GM23338 (cell line): ENCODE measurements at regions not wholly inside any gene's neighbourhood (a gene's known extent, or its start where the extent isn't known, plus 50 kb on each side); places are given as distances from the start of the nearest gene placed in this dataset.

ENCODE experiments used
- ATAC-seq: fragments of 200-7000 bp; cut with Tn5 transposase; 3 replicates; pipeline ENCODE4 v1.9.1; 2020
- DNase-seq: peaks from one replicate; pipeline ENCODE4 v3.0.0-alpha.2; 2015; ENCODE audit warnings: low spot score
- H2AFZ ChIP-seq: fragments of 200-600 bp; sonication (generic); 2 replicates; pipeline ENCODE4 v1.8.0; 2016; ENCODE audit warnings: antibody characterized with exemption, mild to moderate bottlenecking, moderate library complexity
- H3F3A ChIP-seq: fragments of 200-600 bp; sonication (generic); replicated peaks from 2 replicates; pipeline ENCODE4 v1.8.0; 2017; ENCODE audit warnings: antibody characterized with exemption, mixed run types, low read depth
- H3K27ac ChIP-seq: fragments of 200-600 bp; sonication (generic); 2 replicates; pipeline ENCODE4 v1.6.1; 2016; ENCODE audit warnings: low read depth
- H3K27me3 ChIP-seq: fragments of 200-600 bp; sonication (generic); 2 replicates; pipeline ENCODE4 v1.8.0; 2016; ENCODE audit warnings: mild to moderate bottlenecking, mixed run types, moderate library complexity; ENCODE audit not compliant: insufficient read depth
- H3K36me3 ChIP-seq: fragments of 200-600 bp; sonication (generic); 2 replicates; pipeline ENCODE4 v1.8.0; 2016; ENCODE audit warnings: mild to moderate bottlenecking; ENCODE audit not compliant: insufficient read depth
- H3K4me1 ChIP-seq: fragments of 200-600 bp; sonication (generic); 2 replicates; pipeline ENCODE4 v1.8.0; 2016; ENCODE audit warnings: mild to moderate bottlenecking, moderate library complexity; ENCODE audit not compliant: insufficient read depth
- H3K4me2 ChIP-seq: fragments of 200-600 bp; sonication (generic); 2 replicates; pipeline ENCODE4 v1.7.1; 2017; ENCODE audit warnings: mixed run types
- H3K4me3 ChIP-seq: fragments of 200-600 bp; sonication (generic); 2 replicates; pipeline ENCODE4 v1.6.1; 2016; ENCODE audit warnings: mixed run types
- H3K79me2 ChIP-seq: fragments of 200-600 bp; sonication (generic); replicated peaks from 2 replicates; pipeline ENCODE4 v1.8.0; 2017; ENCODE audit warnings: mild to moderate bottlenecking; ENCODE audit not compliant: insufficient read depth
- H3K9me2 ChIP-seq: fragments of 200-600 bp; sonication (generic); 2 replicates; pipeline ENCODE4 v1.8.0; 2017; ENCODE audit not compliant: insufficient read depth
- H4K20me1 ChIP-seq: fragments of 200-600 bp; sonication (generic); replicated peaks from 2 replicates; pipeline ENCODE4 v1.8.0; 2017; ENCODE audit warnings: mild to moderate bottlenecking; ENCODE audit not compliant: insufficient read depth
- H3K27ac Mint-ChIP-seq: 2 replicates; pipeline ENCODE4 v1.8.0; 2020; ENCODE audit warnings: inconsistent platforms, mild to moderate bottlenecking, moderate library complexity, mixed read lengths
- H3K27me3 Mint-ChIP-seq: 3 replicates; pipeline ENCODE4 v1.8.0; 2022; ENCODE audit warnings: low read depth, mild to moderate bottlenecking, moderate library complexity, mixed read lengths, inconsistent platforms; ENCODE audit not compliant: insufficient read depth, poor library complexity
- H3K36me3 Mint-ChIP-seq: 3 replicates; pipeline ENCODE4 v1.8.0; 2021; ENCODE audit warnings: low read depth, mild to moderate bottlenecking, inconsistent platforms, moderate library complexity, mixed read lengths
- H3K4me1 Mint-ChIP-seq: 3 replicates; pipeline ENCODE4 v1.8.0; 2020; ENCODE audit warnings: mild to moderate bottlenecking, inconsistent platforms, mixed read lengths
- H3K4me3 Mint-ChIP-seq: 3 replicates; pipeline ENCODE4 v1.8.0; 2021; ENCODE audit warnings: moderate library complexity, mild to moderate bottlenecking, inconsistent platforms, mixed read lengths
- H3K9me3 Mint-ChIP-seq: 3 replicates; pipeline ENCODE4 v1.8.0; 2020; ENCODE audit warnings: moderate library complexity, mild to moderate bottlenecking, inconsistent platforms, mixed read lengths
- CREB1 ChIP-seq: fragments of 250-450 bp; sonication (Bioruptor Pico); IDR thresholded peaks from 2 replicates; pipeline ENCODE4 v1.5.0; 2020; ENCODE audit warnings: low read depth, mild to moderate bottlenecking, moderate library complexity
- EZH2 ChIP-seq: fragments of 200-600 bp; sonication (generic); IDR thresholded peaks from one replicate; pipeline ENCODE4 v1.8.0; 2017; ENCODE audit warnings: antibody characterized with exemption, mild to moderate bottlenecking, low read depth; ENCODE audit not compliant: unreplicated experiment
- EZH2phosphoT487 ChIP-seq: fragments of 200-600 bp; sonication (generic); IDR thresholded peaks from one replicate; pipeline ENCODE4 v1.8.1; 2018; ENCODE audit warnings: antibody characterized with exemption; ENCODE audit not compliant: unreplicated experiment
- JUNB ChIP-seq: IDR thresholded peaks from one replicate; pipeline ENCODE4 v1.6.1; 2016; ENCODE audit warnings: antibody characterized with exemption; ENCODE audit not compliant: unreplicated experiment
- NANOG ChIP-seq: IDR thresholded peaks from 2 replicates; pipeline ENCODE4 v1.6.1; 2016; ENCODE audit warnings: antibody characterized with exemption, borderline replicate concordance
- REST ChIP-seq: IDR thresholded peaks from one replicate; pipeline ENCODE4 v1.6.1; 2018; ENCODE audit warnings: antibody characterized with exemption; ENCODE audit not compliant: unreplicated experiment
- STAT1 ChIP-seq: IDR thresholded peaks from one replicate; pipeline ENCODE4 v1.6.1; 2016; ENCODE audit warnings: antibody characterized with exemption; ENCODE audit not compliant: unreplicated experiment
- ZNF114 ChIP-seq: fragments of 250-450 bp; sonication (Bioruptor Pico); IDR thresholded peaks from 2 replicates; pipeline ENCODE4 v1.5.0; 2020; ENCODE audit warnings: mild to moderate bottlenecking, moderate library complexity
- ZNF462 ChIP-seq: fragments of 250-450 bp; sonication (Bioruptor Pico); IDR thresholded peaks from 2 replicates; pipeline ENCODE4 v1.5.0; 2020; ENCODE audit warnings: mild to moderate bottlenecking, moderate library complexity
- TF ChIP-seq, protein P1 (sequence below), 2 experiments: fragments of 200-600 bp in 1 of 2; sonication (generic) in 1 of 2; conservative IDR thresholded peaks; 2 replicates each; pipeline versions ENCODE4 v1.5.1 to v1.6.1; 2016 to 2017; ENCODE audit warnings: antibody characterized with exemption in 2 of 2, low read depth in 2 of 2, mild to moderate bottlenecking in 2 of 2, moderate library complexity in 1 of 2
- TF ChIP-seq, protein P2 (sequence below): IDR thresholded peaks from 2 replicates; pipeline ENCODE4 v1.6.1; 2016; ENCODE audit warnings: antibody characterized with exemption

DNA sequence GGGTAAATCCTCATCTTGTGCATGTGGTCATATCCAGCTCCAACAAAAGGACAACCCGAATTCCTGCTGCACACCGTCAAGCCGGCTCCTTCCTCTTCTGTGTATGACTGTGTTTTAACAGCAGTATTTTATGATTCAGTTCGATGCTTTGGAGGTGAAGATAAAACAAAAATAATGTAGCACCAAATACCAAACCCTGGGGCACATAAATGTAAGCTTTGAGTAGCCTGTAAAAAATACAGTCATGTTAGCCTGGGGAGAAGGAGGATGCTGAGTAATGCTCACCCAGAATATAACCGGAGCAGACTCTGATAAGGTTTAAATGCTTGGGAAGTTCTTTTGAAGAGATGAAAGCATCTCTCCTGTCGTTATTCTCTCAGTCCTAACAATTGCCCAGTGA is 225.0 kb downstream of the SUCLG1 start (continued):
- no peak for TF ChIP-seq ZNF462 (CRISPR knock-in tag)
- TF ChIP-seq EZH2, result no peak
- TF ChIP-seq STAT1, result no peak
- no peak for TF ChIP-seq NANOG
- TF ChIP-seq REST, result no peak

- Histone ChIP-seq H3K27me3 (no peaks in the 10 kb centered on the region), H3K4me3 (no peak overlapping the region), H3F3A (no peaks in the 10 kb centered on the region), H4K20me1 (no peaks in the 10 kb centered on the region), H3K36me3 (no peaks in the 10 kb centered on the region), H3K79me2 (no peaks in the 10 kb centered on the region), H3K9me2 (no peaks in the 10 kb centered on the region), H3K27ac (no peak overlapping the region), H3K4me2 (no peak overlapping the region), H2AFZ (no peak overlapping the region), H3K4me1 (0 out of 2 replicates have a peak, but pooled peaks cover 5% of the 10 kb centered on the region)
- no peak overlapping the region for H3K4me3 Mint-ChIP-seq
- no peaks in the 10 kb centered on the region for H3K27me3 Mint-ChIP-seq
- H3K9me3 Mint-ChIP-seq, result peaks cover 8% of the 10 kb centered on the region; the same call in 2 of the 3 replicates
- no peak for DNase-seq
- ATAC-seq, result no peak
- no peaks in the 10 kb centered on the region for H3K4me1 Mint-ChIP-seq
- peaks cover 3% of the 10 kb centered on the region; the same call in 1 of the 3 replicates for H3K36me3 Mint-ChIP-seq
- no peak overlapping the region for H3K27ac Mint-ChIP-seq
- TF ChIP-seq, protein P1, sequence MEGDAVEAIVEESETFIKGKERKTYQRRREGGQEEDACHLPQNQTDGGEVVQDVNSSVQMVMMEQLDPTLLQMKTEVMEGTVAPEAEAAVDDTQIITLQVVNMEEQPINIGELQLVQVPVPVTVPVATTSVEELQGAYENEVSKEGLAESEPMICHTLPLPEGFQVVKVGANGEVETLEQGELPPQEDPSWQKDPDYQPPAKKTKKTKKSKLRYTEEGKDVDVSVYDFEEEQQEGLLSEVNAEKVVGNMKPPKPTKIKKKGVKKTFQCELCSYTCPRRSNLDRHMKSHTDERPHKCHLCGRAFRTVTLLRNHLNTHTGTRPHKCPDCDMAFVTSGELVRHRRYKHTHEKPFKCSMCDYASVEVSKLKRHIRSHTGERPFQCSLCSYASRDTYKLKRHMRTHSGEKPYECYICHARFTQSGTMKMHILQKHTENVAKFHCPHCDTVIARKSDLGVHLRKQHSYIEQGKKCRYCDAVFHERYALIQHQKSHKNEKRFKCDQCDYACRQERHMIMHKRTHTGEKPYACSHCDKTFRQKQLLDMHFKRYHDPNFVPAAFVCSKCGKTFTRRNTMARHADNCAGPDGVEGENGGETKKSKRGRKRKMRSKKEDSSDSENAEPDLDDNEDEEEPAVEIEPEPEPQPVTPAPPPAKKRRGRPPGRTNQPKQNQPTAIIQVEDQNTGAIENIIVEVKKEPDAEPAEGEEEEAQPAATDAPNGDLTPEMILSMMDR (conservative IDR thresholded peaks at IDR 0.05; ENCODE audit: low read depth in 2 of 2), result no peak
- no peak for TF ChIP-seq CREB1
- TF ChIP-seq, protein P2, sequence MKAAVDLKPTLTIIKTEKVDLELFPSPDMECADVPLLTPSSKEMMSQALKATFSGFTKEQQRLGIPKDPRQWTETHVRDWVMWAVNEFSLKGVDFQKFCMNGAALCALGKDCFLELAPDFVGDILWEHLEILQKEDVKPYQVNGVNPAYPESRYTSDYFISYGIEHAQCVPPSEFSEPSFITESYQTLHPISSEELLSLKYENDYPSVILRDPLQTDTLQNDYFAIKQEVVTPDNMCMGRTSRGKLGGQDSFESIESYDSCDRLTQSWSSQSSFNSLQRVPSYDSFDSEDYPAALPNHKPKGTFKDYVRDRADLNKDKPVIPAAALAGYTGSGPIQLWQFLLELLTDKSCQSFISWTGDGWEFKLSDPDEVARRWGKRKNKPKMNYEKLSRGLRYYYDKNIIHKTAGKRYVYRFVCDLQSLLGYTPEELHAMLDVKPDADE, result no peak
- no peak for TF ChIP-seq NANOG
- TF ChIP-seq ZNF114, result no peak
- no peak for TF ChIP-seq STAT1
- no peak for TF ChIP-seq JUNB
- no peak for TF ChIP-seq EZH2phosphoT487
Observed at GRCh38 chr2:84231478-84231877, 227.6 kb downstream of the SUCLG1 start.
